ENCODE measurements at regions not wholly inside any gene's neighbourhood (a gene's known extent, or its start where the extent isn't known, plus 50 kb on each side); places are given as distances from the start of the nearest gene placed in this dataset.
A peak's percentile ranks its signal among the peaks of the same experiment; 100 is the strongest.

DNA sequence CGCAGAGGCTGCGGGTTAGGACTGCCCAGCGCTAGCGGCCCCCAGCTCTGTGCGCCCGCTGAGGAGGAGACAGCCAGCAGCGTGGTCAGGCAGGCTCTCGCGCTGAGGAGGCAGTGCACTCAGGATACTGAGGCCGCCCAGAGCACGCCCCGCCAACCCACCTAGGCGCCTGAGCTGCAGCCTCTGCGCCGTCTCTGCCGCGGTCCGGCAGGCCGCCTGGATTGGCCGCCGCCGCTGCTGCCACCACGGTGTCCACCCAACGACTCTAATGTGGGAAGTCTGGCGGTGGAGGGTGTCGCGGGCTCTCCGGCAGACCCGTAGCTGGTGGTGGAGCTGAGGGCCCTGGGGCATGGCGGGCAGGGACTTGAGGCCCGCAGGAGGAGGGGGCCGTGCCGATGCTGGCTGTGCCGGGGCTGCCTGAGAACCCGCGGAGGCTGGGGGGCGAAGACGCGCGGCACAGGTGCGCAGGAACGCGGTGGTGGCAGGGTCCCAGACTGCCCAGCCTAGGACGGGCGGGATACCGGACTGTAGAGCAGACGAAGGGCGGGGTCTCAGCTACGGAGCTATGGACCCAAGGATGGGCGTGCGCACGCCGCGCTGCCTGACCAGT lies 69.9 kb downstream of the ASCL4 start:
- Mint-ChIP-seq H3K4me3 (peak overlapping the region; percentile 65), H3K27ac (ENCODE audit: unreplicated experiment) (no peak overlapping the region), H3K4me1 (peaks cover 4% of the 10 kb centered on the region), H3K9me3 (no peaks in the 10 kb centered on the region), H3K27me3 (ENCODE audit: low read depth) (peaks cover 94% of the 10 kb centered on the region), H3K36me3 (ENCODE audit: low read depth) (no peaks in the 10 kb centered on the region)
- TF ChIP-seq, protein P1, sequence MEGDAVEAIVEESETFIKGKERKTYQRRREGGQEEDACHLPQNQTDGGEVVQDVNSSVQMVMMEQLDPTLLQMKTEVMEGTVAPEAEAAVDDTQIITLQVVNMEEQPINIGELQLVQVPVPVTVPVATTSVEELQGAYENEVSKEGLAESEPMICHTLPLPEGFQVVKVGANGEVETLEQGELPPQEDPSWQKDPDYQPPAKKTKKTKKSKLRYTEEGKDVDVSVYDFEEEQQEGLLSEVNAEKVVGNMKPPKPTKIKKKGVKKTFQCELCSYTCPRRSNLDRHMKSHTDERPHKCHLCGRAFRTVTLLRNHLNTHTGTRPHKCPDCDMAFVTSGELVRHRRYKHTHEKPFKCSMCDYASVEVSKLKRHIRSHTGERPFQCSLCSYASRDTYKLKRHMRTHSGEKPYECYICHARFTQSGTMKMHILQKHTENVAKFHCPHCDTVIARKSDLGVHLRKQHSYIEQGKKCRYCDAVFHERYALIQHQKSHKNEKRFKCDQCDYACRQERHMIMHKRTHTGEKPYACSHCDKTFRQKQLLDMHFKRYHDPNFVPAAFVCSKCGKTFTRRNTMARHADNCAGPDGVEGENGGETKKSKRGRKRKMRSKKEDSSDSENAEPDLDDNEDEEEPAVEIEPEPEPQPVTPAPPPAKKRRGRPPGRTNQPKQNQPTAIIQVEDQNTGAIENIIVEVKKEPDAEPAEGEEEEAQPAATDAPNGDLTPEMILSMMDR (conservative IDR thresholded peaks at IDR 0.05), result no peak
- peak; percentile 16 for DNase-seq (ENCODE audit: low read depth, low spot score)

DNA sequence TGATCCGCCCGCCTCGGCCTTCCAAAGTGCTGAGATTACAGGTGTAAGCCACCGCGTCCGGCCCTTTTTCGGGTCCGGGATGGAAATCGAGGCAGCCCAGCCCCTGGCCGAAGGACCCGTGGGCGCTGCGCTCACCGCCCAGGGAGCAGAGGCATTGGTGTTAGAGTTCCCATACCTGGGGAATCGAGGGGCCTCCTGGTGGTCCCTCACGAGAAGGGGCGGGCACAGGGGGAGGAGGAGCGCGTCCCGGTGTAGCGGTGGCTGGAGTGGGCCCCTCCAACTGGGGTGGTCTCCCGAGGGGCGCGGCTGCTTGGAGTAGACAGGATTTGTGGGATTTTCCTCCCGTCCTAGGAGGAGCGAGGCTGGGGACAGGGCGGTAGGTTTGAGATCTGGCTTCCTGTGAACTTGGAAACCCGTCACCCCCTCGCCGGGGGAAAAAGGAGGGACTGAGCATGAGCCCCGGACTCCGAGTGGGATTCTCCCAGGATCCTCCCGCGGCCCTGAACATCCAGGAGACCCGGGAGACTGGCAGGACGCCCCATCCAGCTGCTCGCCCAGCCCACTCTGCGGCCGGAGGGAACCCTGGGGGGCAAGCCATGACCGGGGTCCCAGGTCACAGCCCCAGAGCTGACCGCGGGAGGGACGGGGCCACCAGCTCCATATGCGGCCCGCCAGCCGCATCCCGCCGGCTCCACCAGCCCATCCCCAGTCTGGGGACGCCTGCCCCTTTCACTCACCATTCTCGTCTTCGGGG lies 70.9 kb downstream of the ASCL4 start:
- H3K27me3 Mint-ChIP-seq (ENCODE audit: low read depth), result peaks cover 92% of the 10 kb centered on the region
- H3K4me1 Mint-ChIP-seq, result peaks cover 4% of the 10 kb centered on the region
- H3K9me3 Mint-ChIP-seq, result no peaks in the 10 kb centered on the region
- TF ChIP-seq, protein P1 (conservative IDR thresholded peaks at IDR 0.05), result no peak
- DNase-seq (ENCODE audit: low read depth, low spot score), result no peak
- no peak overlapping the region for H3K27ac Mint-ChIP-seq (ENCODE audit: unreplicated experiment)
- peak overlapping the region; percentile 47 for H3K4me3 Mint-ChIP-seq
- H3K36me3 Mint-ChIP-seq (ENCODE audit: low read depth), result no peaks in the 10 kb centered on the region

DNA sequence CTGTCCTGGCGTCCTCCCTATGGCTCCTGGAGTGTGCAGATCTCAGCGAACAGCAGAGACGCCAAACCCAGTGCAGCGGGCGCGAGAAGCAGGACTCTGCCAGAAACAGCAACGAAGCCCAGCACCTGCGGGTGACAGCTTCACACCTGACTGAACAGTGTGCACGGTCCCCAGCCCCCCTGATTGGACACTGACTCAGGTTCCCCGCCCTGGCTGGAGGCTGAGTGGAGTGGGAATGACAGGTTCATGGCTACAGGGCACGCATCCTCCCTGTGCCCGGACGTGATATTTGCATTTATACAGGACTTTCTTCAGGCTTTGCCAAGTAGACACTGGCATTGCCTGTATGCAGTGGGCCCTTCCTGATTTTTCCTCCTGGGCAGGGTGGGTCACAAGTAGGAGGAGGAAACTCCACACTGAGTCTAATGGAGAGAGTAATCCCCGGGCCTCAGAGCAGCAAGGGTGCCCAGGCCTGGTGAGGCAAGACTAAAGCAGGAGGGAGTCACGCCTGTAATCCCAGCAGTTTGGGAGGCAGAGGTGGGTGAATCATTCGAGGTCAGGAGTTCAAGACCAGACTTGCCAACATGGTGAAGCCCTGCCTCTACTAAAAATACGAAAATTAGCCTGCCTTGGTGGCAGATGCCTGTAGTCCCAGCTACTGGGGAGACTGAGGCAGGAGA lies 71.6 kb downstream of the ASCL4 start:
- H3K9me3 Mint-ChIP-seq, result no peaks in the 10 kb centered on the region
- TF ChIP-seq, protein P1 (conservative IDR thresholded peaks at IDR 0.05), result no peak

DNA sequence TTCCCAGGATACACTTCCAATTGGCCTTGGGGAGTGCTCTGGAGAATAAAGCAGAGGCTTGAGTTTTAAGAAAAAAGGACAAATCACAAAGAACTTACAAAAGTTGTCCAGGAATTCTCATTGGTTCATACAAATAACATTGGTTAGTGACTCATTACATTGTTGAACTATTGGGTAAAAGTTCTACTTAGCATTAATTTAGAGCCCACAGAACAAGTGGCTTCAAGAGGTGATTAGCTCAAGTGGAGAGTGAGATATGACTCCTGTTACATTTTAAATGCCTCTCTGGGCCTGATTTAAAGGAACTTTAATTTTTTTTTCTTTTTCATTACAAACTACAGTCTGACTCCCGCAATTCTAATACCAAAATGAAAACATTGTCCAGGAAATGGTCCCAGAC lies 72.9 kb downstream of the ASCL4 start:
- H3K36me3 Mint-ChIP-seq (ENCODE audit: low read depth), result no peaks in the 10 kb centered on the region
- no peak overlapping the region for H3K4me3 Mint-ChIP-seq
- peaks cover 92% of the 10 kb centered on the region for H3K27me3 Mint-ChIP-seq (ENCODE audit: low read depth)
- H3K4me1 Mint-ChIP-seq, result peaks cover 4% of the 10 kb centered on the region
- DNase-seq (ENCODE audit: low read depth, low spot score), result no peak
- no peaks in the 10 kb centered on the region for H3K9me3 Mint-ChIP-seq
- TF ChIP-seq, protein P1 (conservative IDR thresholded peaks at IDR 0.05), result no peak
- no peak overlapping the region for H3K27ac Mint-ChIP-seq (ENCODE audit: unreplicated experiment)

More for the DNA sequence above, 71.6 kb downstream of the ASCL4 start:
- no peak for DNase-seq (ENCODE audit: low read depth, low spot score)
- peak overlapping the region; percentile 47 for H3K4me3 Mint-ChIP-seq
- peaks cover 4% of the 10 kb centered on the region for H3K4me1 Mint-ChIP-seq
- no peak overlapping the region for H3K27ac Mint-ChIP-seq (ENCODE audit: unreplicated experiment)
- H3K27me3 Mint-ChIP-seq (ENCODE audit: low read depth), result peaks cover 92% of the 10 kb centered on the region
- H3K36me3 Mint-ChIP-seq (ENCODE audit: low read depth), result no peaks in the 10 kb centered on the region

DNA sequence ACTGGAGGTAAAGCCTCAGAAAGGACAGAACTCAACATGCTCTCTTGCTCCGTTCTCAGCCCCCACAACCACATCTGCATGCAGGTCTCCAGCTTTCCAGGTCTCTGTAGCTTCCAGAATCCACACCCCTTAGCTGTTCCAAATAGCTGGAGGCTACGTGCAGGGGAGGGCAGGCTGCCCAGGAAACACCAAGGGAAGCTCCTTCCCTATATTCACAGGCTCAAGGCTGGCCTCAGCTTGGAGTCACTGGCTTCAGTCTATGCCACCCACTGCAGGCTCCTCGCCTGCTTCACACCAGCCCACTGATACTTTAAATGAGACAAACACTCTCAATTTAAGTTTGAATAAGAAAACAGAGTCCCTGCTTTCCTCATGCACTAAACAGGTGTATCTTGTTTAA lies 73.3 kb downstream of the ASCL4 start:
- Mint-ChIP-seq H3K4me3 (no peak overlapping the region), H3K36me3 (ENCODE audit: low read depth) (no peaks in the 10 kb centered on the region), H3K27ac (ENCODE audit: unreplicated experiment) (no peak overlapping the region), H3K4me1 (peaks cover 4% of the 10 kb centered on the region), H3K9me3 (no peaks in the 10 kb centered on the region), H3K27me3 (ENCODE audit: low read depth) (peaks cover 91% of the 10 kb centered on the region)
- no peak for DNase-seq (ENCODE audit: low read depth, low spot score)
- TF ChIP-seq, protein P1 (conservative IDR thresholded peaks at IDR 0.05), result no peak
